HG02938 (cell line): ENCODE measurements at regions not wholly inside any gene's neighbourhood (a gene's known extent, or its start where the extent isn't known, plus 50 kb on each side); places are given as distances from the start of the nearest gene placed in this dataset.
A peak's percentile ranks its signal among the peaks of the same experiment; 100 is the strongest.
"Not testable (repeated sequence)": the region's sequence is repeated elsewhere in the genome, so short reads cannot be mapped to it uniquely, and the experiment has no call there.

Experiments
- ATAC-seq: cut with Tn5 transposase; IDR thresholded peaks from one replicate; pipeline ENCODE4 v1.9.1; 2021; ENCODE audit warnings: mild to moderate bottlenecking, moderate library complexity; ENCODE audit not compliant: unreplicated experiment

DNA sequence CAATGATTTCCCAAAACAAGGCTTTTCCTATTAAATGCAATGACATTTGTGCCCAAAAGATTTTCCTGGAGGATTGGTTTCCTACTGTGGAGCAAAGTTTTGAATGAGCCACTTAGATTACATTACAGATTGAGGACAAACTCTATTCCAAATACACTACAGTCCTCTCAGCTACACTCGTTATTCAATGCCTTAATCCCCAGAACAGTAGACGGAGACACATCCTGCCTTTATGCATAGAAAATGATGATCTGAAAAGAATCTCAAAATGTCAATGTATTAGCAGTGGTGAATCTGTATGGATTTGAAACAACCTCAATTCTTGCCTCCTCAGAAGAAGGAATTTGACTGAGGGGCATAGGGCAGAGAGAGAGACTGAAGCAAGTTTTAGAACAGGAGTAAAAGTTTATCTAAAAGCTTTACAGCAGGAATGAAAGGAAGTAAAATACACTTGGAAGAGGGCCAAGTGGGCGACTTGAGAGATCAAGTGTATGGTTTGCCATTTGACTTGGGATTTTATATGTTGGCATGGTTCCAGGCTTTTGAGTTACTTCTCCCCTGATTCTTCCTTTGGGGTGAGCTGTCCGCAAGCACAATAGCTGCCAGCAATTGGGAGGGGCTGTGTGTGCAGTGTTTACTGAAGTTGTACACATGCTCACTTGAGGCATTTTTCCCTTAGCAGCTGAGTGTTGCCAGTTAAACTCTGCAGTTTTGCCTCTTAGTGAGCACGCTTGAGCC lies 891.9 kb upstream of the MBL2 start:
- no peak for ATAC-seq

GRCh38 chr10:53650794-53651193 lies 878.2 kb upstream of the MBL2 start:
- no peak for ATAC-seq

GRCh38 chr10:53647221-53647620 lies 874.6 kb upstream of the MBL2 start:
- ATAC-seq: not testable (repeated sequence)

DNA sequence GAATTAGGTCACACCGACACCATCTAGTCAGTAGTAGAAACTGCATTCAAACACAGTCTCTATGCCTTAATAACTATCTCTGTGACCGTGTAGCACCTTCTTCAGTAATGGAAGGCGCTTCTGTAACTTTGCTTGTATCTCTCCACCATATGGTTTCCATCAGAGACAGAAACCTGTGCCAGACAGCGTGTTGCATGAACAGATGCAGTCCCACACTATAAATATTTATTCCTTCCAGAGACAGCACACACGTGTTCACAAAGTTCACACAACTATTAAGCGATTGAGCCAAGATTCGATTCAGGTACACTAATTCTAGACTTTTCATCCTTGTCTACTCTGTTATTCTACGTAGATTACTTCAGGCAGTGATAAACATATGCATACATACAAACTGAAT lies 873.9 kb upstream of the MBL2 start:
- ATAC-seq: no peak

GRCh38 chr10:53645951-53646350 lies 873.4 kb upstream of the MBL2 start:
- ATAC-seq: no peak

GRCh38 chr10:53638006-53638405 lies 865.4 kb upstream of the MBL2 start:
- ATAC-seq: no peak

- ATAC-seq: no peak
These were observed 852.1 kb upstream of the MBL2 start for GRCh38 chr10:53624722-53625121.

- no peak for ATAC-seq
These were observed 849.6 kb upstream of the MBL2 start for GRCh38 chr10:53622201-53622600.

DNA sequence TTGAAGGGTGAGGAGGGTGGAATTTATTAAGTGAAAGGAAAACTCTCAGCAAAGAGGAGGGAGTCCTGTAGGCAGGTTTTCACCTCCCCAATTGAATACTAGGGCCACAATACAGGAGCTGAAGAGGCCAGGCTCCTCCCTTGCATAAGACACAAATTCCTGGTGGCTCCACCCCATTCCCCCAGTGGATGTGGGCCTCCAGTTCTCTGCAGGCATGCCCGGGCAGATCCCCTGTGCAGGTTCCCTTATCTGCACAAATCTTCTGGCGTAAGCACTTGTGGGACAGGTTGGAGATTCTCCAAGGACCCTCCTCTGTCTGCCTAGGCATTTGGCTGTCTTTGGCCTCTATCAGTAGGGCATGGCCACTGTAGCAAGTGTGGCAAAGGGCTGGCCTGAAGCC lies 847.1 kb upstream of the MBL2 start:
- ATAC-seq: no peak

DNA sequence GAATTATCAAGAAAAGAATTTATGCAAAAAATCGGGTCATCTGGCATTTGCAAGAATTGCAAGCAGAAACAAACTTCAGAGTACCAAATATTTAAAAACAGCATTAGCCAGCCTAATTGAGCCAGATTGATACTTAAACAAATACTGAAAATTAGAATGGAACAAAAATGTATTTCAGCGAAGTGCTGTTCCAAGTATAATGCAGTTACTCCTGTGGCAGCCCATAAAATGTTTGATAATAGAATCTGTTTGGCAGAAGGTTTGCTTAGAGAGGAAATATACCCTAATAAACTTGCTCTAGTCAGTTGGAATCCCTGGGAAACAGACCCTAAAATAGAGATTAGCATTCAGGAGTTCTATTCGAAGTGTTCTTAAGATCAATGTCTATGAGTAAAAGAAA lies 835.1 kb upstream of the MBL2 start:
- ATAC-seq: no peak

GRCh38 chr10:53606981-53607380 lies 834.4 kb upstream of the MBL2 start:
- no peak for ATAC-seq

DNA sequence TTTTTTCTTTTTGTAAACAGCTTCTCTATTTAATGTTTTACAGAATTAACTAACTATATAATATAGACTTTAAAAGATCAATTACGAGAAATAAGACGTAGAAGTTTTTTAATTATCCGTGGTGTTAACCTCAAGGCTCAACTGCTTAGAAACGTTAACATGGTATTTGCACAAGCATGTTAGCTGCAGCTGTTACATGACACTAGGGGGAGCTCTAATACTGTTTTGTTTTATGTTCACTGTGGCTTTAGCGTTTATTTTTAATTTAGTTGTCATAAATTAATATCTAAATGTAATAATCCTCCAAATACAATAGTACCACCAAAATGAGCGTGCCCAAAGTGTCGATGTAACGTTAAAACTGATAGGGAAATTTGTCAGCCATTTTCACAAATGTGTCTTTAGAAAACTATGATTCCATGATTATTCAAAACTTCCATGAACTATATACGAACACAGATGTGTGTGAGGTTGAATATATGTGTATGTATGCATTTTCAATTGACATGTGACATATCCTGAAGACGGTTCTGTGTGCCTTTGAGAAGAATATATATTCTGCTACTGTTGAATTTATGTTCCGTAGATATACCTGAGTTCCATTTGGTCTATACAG lies 828.8 kb upstream of the MBL2 start:
- ATAC-seq: peak; percentile 73

DNA sequence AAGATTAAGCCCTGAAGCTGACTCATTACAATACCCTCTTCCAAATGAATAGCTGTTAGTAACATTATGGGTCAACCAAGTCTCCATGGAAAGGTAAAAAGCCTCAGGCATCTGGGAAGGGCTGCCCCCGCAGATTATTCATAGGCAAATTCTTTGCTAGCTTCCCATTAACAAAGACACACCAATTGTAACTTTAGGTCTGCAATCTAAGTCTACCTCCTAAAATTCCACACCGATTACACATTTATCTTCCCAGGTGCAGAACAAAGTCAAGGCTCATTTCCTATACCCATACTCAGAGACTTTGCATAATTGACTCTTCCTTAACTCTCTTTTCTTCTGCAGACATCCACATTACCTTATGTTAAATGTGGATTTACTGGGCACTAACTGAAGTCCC lies 826.3 kb upstream of the MBL2 start:
- ATAC-seq: no peak

GRCh38 chr10:53597835-53598251 lies 825.3 kb upstream of the MBL2 start:
- no peak for ATAC-seq

DNA sequence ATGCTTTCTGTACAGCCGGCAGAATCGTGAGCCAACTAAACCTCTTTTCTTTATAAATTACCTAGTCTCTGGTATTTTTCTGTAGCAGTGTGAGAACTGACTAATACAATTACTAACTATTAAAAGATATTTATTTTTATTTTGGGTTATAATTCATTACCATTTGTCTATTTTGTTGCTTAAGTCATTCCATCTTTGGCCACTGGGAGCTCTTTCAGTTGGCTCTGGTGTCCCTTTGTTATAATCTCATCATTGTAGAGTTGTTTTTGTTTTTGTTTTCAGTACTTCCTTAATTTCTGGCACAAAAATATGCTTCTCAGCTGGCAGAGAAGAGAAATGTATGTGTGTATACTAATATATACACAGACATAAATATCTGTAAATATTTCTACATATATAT lies 807.9 kb upstream of the MBL2 start:
- no peak for ATAC-seq

DNA sequence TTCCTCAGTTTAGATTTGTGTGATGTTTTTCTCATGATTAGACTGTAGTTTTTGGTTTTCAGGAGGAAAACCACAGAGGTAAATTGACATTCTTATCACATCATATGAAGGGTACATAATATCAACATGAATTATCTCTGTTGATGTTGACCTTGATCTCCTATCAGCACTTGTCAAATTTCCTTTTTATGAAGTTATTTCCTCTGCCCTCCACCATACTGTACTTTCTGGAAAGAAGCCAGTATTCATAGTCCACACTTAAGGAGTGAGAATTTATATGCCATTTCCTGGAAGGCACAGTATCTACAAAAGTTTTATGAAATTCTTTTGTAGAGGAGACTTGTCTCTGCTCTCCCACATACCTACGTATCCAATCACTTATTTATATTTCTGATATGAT lies 807.2 kb upstream of the MBL2 start:
- no peak for ATAC-seq

DNA sequence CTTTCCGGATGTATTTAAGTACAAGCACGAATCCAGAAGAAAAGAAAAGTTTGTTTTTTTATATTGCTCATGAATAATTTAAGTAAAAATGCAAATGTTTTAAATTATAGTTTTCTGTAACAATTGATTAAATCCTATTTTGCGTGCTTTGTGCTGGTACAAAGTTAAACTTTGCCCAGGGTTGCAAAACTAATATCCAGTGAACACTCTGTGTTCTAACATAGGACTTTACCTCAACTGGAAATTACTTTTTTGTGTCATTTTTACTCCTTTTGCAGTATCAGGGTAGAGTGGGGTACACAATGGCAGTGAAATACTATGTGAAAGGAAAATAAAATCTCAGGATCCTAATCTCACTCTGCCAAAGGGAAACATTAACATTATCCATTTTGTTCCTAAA lies 801.4 kb upstream of the MBL2 start:
- ATAC-seq: no peak

- no peak for ATAC-seq
These were observed 800.9 kb upstream of the MBL2 start for GRCh38 chr10:53573498-53573897.

GRCh38 chr10:53572799-53573198 lies 800.2 kb upstream of the MBL2 start:
- no peak for ATAC-seq

GRCh38 chr10:53570221-53570620 lies 797.6 kb upstream of the MBL2 start:
- ATAC-seq: no peak

DNA sequence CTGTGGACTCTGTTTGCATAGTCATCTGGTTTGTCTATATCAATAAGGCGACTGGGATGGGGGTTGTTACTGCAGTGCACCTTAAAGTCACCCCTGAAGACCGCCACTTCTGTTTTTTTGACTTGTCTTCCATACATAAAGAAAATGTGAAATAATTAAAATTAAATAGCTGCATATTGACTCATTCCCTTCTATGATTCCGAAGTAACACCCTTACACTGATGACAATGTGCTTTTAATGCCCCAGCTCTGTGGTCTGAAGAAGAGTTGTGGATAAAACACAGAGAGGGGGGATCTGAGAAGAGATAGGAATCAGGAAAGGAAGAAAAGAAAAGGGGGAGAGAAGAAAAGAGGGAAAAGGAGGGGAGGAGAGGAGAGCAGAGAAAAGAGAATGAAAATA lies 796.9 kb upstream of the MBL2 start:
- no peak for ATAC-seq

- no peak for ATAC-seq
These were observed 776.1 kb upstream of the MBL2 start for GRCh38 chr10:53548664-53549063.

GRCh38 chr10:53547364-53547763 lies 774.8 kb upstream of the MBL2 start:
- no peak for ATAC-seq
